ENCODE measurements at regions not wholly inside any gene's neighbourhood (a gene's known extent, or its start where the extent isn't known, plus 50 kb on each side); places are given as distances from the start of the nearest gene placed in this dataset.
"Not testable (repeated sequence)": the region's sequence is repeated elsewhere in the genome, so short reads cannot be mapped to it uniquely, and the experiment has no call there.

DNA sequence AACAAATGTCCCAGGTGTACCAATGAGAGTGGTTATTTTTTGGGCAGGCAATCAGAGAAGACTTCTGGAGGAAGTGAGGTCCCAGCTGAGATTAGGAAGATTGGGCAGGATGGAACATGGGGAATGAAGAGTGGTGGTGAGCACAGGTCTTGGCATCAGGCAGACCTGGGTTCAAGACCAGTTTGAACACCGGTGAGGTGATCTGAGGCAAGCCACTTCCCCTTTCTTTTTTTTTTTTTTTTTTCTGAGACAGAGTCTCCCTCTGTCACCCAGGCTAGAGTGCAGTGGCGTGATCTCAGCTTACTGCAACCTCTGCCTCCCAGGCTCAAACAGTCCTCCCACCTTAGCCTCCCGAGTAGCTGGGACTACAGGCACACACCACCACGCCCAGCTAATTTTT lies 134.4 kb downstream of the PHETA1 start:
- H3K4me3 Mint-ChIP-seq; H3K4me1 Mint-ChIP-seq (ENCODE audit: low read depth in 2 of 2); H3K36me3 Mint-ChIP-seq; DNase-seq (ENCODE audit: low spot score); H3K9me3 Mint-ChIP-seq; H3K27ac Mint-ChIP-seq; ATAC-seq: not testable (repeated sequence)
- peaks cover 12 to 30% of the 10 kb centered on the region in 2 donors for H3K27me3 Mint-ChIP-seq

DNA sequence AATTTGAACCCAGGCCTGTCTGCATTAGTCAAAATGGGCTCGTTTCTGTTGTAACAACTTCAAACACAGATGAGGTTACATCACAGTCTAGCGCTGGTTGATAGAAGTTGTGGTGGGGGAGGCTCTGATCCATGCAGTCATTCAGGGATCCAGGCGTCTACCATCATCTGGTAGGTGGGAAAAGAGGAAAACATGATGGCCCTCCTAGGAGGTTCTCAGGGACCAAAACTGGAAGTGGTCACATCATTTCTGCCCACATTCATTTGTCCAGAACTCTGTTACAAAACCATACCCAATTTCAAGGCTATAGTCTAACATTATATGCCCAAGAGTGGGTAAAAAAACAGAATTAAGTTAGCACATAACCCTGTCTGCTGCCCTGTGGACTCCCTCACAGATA lies 135.1 kb downstream of the PHETA1 start:
- no peak overlapping the region for H3K4me3 Mint-ChIP-seq
- no peaks in the 10 kb centered on the region for H3K9me3 Mint-ChIP-seq
- no peaks in the 10 kb centered on the region for H3K36me3 Mint-ChIP-seq
- no peak for DNase-seq (ENCODE audit: low spot score)
- peaks cover 12 to 30% of the 10 kb centered on the region in 2 donors for H3K27me3 Mint-ChIP-seq
- ATAC-seq: no peak
- no peaks in the 10 kb centered on the region for H3K4me1 Mint-ChIP-seq (ENCODE audit: low read depth in 2 of 2)
- no peak overlapping the region for H3K27ac Mint-ChIP-seq

DNA sequence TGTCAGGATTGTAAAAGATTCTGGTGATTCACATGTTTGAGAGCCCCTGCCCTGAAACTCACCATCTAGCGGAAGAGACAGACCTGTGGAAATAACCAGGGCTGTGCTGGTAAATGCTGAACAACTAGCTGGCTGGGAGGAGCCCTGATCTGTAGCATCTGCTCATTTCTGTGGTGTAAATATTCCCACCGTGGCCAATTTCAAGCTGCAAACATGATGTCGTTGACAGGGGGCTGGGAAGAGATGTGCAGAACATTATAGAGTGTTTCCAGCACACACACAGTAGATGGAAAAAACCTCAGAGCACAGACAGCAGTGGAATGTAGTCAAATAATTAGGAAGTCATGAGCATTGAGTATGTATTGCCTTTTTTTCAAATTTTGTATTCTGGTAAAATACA lies 138.2 kb downstream of the PHETA1 start:
- ATAC-seq: no peak
- no peak for DNase-seq (ENCODE audit: low spot score)
- no peaks in the 10 kb centered on the region for H3K4me1 Mint-ChIP-seq (ENCODE audit: low read depth in 2 of 2)
- H3K9me3 Mint-ChIP-seq: no peaks in the 10 kb centered on the region
- peaks cover 7 to 20% of the 10 kb centered on the region in 2 donors for H3K27me3 Mint-ChIP-seq
- H3K27ac Mint-ChIP-seq: no peak overlapping the region
- no peak overlapping the region for H3K4me3 Mint-ChIP-seq
- H3K36me3 Mint-ChIP-seq: no peaks in the 10 kb centered on the region

DNA sequence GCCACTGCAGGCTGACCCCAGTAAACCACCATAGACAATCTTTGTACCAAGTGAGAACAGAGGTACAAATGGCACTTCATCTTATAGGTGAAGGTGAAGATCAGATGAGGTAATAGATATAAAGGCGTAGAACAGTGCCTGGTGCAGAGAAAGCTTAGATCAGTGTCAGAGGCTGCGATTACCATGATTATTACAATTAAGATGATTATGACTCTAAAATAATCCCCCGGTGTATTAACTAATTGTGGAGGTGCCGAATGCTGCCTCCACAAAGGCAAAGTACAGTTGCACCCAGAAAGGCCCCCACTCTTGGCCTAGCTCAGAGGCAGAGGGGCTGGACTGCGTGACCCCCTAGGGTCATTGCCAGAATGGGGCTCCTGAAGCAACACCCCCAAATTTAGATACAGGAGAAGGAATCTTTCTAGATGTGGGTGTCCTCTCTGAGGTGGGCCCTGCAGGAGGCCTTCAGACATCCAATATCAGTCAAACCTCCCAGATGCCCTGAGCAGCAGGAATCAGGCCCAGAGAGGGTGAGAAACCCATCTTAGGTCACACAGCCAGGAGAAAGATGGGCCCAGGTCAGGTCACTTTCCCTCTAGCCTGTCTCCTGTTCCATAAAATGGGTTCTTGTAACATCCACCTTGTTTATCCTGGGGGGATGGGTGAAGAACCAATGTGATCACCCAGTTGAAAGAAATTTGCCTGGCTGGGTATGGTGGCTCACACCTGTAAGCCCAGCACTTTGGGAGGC lies 139.8 kb downstream of the PHETA1 start:
- ATAC-seq: no peak
- Mint-ChIP-seq H3K36me3 (no peaks in the 10 kb centered on the region), H3K9me3 (no peaks in the 10 kb centered on the region), H3K4me3 (no peak overlapping the region), H3K27me3 (peaks cover 2 to 20% of the 10 kb centered on the region in 2 donors), H3K4me1 (ENCODE audit: low read depth in 2 of 2) (no peaks in the 10 kb centered on the region), H3K27ac (no peak overlapping the region)
- DNase-seq (ENCODE audit: low spot score): no peak

DNA sequence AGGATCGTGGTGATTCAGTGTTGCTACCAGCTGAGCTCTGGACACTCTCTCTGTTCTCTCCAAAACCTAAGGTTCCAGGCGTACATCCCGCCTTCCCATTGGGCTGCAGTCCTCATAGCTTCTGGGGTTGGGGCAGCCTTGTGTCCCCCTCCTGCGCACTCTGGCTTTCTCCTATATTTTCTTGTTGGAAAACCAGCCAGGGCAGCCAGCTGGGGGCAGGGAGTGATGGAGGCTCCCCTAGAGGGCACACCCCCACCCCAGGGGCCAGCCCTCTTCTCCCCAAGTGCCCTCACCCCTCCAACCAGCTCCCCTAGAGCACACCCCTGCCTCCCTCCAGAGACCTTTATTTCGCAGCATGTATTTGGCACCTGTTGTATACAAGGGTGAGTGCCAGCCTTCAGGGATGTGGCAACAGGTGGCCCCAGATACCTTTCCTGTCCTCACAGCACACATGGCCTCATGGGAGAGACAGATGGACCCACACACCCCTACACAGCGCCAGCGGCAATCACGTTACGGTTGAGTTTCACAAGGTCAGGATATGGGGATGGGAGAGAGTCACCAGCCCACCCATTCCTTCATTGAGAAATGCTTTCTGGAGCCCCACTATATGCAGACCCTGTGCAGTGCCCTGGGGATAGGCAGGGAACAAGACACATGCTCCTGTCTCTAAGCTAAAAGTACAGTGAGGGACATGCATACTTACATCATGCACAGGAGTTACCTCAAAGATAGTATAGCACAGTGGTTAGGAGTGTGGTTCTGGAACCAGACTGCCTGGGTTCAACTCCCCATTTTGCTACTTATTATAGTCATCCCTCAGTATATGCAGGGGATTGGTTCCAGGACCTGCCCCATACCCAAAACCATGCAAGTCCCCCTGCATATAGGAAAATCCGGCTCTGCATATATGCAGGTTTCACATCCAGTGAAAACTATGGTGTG lies 141.1 kb downstream of the PHETA1 start:
- DNase-seq (ENCODE audit: low spot score) (no peak), ATAC-seq (no peak)
- H3K27ac Mint-ChIP-seq: no peak overlapping the region
- H3K4me3 Mint-ChIP-seq: no peak overlapping the region
- no peaks in the 10 kb centered on the region for H3K4me1 Mint-ChIP-seq (ENCODE audit: low read depth in 2 of 2)
- H3K36me3 Mint-ChIP-seq: no peaks in the 10 kb centered on the region
- peaks cover 2 to 17% of the 10 kb centered on the region in 2 donors for H3K27me3 Mint-ChIP-seq
- H3K9me3 Mint-ChIP-seq: no peaks in the 10 kb centered on the region

DNA sequence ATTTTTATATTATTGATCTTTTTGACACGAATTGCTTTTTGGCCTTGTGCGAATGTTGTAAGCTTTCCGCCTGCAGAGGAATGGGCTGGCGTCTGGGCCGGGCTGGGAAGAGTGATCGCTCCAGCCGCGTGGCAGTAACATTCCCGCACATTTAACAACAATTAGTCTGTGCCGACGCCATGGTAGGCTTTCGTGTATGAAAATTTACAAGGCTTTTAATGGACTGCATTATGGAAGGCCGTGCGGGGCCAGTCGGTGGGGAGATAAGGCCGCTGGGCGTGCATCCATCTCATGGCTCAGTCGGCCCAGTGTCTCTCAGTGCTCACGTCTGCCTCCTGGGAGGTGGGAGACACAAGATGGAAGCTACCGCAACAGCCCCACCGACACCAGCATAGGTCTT lies 142.2 kb downstream of the PHETA1 start:
- no peaks in the 10 kb centered on the region for H3K36me3 Mint-ChIP-seq
- H3K27ac Mint-ChIP-seq: no peak overlapping the region
- H3K4me1 Mint-ChIP-seq (ENCODE audit: low read depth in 2 of 2): no peaks in the 10 kb centered on the region
- DNase-seq (ENCODE audit: low spot score): no peak
- no peaks in the 10 kb centered on the region for H3K9me3 Mint-ChIP-seq
- no peak for ATAC-seq
- H3K4me3 Mint-ChIP-seq: no peak overlapping the region
- H3K27me3 Mint-ChIP-seq: peaks cover 2 to 17% of the 10 kb centered on the region in 2 donors

DNA sequence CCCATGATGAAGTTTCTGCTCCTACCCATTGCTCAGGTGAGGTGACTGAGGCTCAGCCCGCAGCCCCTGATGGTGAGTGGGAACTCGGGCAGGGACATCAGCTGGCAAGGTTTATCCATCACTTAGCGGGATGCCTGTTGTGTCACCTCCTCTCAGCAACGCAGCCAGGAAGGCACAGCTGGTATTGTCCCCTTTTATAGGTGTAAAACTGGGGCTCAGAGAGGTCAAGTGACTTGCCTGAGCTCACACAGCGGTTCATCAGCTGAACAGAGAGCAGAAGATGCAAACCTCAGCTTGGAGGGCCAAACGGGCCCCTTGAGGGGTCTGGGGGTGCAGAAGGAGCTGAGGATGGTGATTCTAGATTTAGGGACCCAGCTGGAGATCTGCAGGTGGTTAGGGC lies 143.6 kb downstream of the PHETA1 start:
- H3K9me3 Mint-ChIP-seq: no peaks in the 10 kb centered on the region
- H3K4me1 Mint-ChIP-seq (ENCODE audit: low read depth in 2 of 2): no peaks in the 10 kb centered on the region
- no peak overlapping the region for H3K27ac Mint-ChIP-seq
- no peaks in the 10 kb centered on the region for H3K36me3 Mint-ChIP-seq
- peaks cover 2 to 10% of the 10 kb centered on the region in 2 donors for H3K27me3 Mint-ChIP-seq
- ATAC-seq: no peak
- DNase-seq (ENCODE audit: low spot score): no peak
- H3K4me3 Mint-ChIP-seq: no peak overlapping the region

DNA sequence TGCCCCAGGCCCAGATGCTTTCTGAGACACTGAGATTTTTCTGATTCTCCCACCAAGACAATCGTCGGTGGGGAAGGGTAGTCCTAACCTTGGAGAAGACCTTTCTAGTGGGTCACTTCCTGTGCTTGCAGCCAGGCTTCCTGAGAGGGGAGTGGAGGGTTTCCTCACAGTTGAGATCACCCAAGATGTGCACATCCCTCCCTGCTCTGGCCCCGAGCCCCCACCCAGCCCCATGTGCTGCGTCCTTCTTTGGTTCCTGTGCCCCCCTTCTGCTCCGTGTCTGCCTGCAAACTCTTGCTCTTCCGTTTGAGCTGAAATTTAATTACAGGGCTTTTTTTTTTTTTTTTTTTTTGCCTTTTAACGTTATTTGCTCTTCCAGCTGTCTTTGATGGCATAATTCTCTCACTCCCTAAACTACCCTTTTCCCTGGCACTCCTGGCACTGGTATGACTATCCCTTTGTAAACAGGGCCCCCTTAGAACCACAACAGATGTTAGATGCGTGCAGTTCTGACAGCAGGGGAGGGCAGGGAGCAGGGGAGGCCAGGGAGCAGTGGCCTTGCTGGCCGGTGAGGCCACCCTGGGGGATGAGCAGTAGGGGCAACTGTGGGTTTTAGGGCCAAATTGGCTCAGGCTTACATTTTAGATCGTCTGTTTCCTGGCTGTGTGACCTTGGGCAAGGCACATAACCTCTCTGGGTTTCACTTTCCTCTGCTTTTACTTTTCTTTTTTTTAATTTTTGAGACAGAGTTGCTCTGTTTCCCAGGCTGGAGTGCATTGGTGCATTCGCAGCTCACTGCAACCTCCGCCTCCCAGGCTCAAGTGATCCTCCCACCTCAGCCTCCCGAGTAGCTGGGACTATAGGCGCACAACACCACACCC lies 144.5 kb downstream of the PHETA1 start:
- Mint-ChIP-seq H3K27me3 (peaks cover 4 to 8% of the 10 kb centered on the region in 2 donors), H3K36me3 (no peaks in the 10 kb centered on the region), H3K4me3 (no peak overlapping the region), H3K27ac (no peak overlapping the region), H3K9me3 (no peaks in the 10 kb centered on the region), H3K4me1 (ENCODE audit: low read depth in 2 of 2) (no peaks in the 10 kb centered on the region)
- ATAC-seq (no peak), DNase-seq (ENCODE audit: low spot score) (no peak)

DNA sequence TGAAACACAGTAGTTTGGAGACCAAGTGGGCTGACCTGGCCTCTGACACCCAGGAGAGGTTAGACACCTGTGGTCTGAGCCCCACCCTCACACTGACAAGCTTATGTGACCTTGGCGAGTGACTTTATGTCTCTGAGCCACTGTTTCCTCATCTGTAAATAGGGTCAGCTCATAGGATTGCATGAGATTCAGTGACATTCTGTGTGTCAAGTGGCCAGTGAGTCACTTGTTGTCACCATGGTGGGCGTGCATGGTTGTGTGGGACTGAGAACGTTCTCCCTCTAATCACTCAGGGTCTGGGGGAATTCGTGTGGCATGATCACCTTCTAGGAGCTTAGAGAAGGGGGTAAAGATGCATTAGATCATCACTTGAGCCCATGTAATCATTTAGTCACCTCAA lies 146.4 kb downstream of the PHETA1 start:
- no peaks in the 10 kb centered on the region for H3K36me3 Mint-ChIP-seq
- DNase-seq (ENCODE audit: low spot score) (no peak), ATAC-seq (no peak)
- peaks cover 5 to 8% of the 10 kb centered on the region in 2 donors for H3K27me3 Mint-ChIP-seq
- H3K4me3 Mint-ChIP-seq: no peak overlapping the region
- H3K27ac Mint-ChIP-seq: no peak overlapping the region
- no peaks in the 10 kb centered on the region for H3K4me1 Mint-ChIP-seq (ENCODE audit: low read depth in 2 of 2)
- H3K9me3 Mint-ChIP-seq: no peaks in the 10 kb centered on the region

DNA sequence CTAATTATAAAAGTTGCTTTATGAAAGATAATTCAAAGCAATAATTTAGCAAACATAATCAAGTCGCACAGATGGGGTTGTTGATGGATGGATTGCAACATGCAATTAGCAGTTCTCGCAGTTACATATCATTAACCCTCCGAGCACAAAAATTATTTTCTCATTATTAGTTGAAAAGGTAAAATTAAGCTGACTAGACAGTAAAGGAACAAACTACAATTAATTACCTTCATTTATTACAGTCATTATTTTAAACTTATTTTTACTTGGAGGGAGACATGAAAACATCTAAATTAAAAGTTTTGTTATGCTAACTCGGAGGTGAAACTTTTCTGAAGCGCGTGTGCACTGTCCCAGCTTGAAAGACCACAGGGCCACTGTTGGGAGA lies 146.9 kb downstream of the PHETA1 start:
- Mint-ChIP-seq H3K36me3 (no peaks in the 10 kb centered on the region), H3K27ac (no peak overlapping the region), H3K27me3 (peaks cover 6 to 8% of the 10 kb centered on the region in 2 donors), H3K9me3 (no peaks in the 10 kb centered on the region), H3K4me1 (ENCODE audit: low read depth in 2 of 2) (no peaks in the 10 kb centered on the region), H3K4me3 (no peak overlapping the region)
- no peak for ATAC-seq
- no peak for DNase-seq (ENCODE audit: low spot score)

DNA sequence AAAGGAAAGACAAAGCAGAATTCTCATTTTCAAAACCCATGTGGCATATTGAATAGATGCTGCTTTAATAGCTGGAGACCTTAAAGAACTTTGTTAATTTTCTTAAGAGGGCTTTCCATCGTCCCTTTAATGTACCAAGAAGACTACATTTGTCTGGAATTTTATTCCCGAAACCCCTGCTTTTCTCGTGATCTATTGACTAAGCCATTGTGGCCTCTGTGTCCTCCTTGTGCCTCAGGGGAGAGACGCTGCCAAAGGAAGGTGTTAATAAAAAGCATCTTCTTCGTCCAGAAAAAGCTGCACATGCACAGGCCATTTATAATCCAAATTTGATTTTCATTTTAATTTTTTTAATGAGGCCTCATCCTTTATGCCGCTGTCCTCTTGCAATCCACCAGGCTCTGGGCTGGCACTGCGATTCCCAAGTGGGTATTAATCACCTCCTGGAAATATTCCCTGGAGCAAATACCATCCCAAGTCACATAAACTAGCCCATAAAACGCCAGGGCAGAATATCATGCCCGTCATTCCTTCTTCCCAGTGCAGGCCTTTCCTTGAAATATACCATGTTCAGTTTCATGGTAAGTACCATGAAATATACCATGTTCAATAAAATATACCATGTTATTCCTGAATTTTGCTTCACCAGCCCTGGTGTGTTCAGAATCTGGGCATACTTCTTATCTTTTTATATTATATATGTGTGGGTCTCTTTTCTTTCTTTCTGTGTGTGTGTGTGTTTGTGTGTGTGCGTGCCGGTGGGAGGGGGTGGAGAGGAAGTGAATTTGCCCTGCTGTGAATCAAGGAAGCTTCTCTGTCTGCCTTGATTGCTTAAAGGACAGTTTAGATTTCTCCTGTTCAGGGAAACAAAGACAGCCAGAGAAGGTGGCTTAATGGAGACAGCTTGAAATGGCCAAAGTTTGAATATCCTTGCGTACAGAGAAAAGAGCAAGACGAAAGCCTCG lies 147.6 kb downstream of the PHETA1 start:
- no peaks in the 10 kb centered on the region for H3K36me3 Mint-ChIP-seq

DNA sequence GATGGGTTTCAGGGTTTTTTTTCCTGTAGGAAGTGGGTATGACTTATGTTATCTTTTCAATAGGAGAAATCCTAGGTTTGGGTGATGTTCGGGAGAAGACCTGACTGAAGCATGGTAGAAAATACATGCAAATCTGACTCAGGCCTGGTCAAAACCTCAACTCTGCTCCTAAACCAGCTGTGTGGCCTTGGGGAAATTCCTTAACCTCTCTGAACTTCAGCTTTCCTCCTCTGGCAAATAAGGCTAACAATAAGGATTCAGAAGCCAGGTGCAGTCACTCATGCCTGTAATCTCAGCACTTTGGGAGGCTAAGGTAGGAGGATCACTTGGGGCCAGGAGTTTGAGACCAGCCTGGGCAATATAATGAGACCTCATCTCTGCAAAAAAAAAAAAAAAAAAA lies 148.5 kb downstream of the PHETA1 start:
- Mint-ChIP-seq H3K27me3 (peaks cover 8 to 9% of the 10 kb centered on the region in 2 donors), H3K4me3 (no peak overlapping the region), H3K36me3 (no peaks in the 10 kb centered on the region), H3K27ac (no peak overlapping the region), H3K4me1 (ENCODE audit: low read depth in 2 of 2) (no peaks in the 10 kb centered on the region), H3K9me3 (no peaks in the 10 kb centered on the region)
- DNase-seq (ENCODE audit: low spot score) (no peak), ATAC-seq (no peak)

More for the DNA sequence above, 147.6 kb downstream of the PHETA1 start:
- Mint-ChIP-seq H3K27ac (no peak overlapping the region), H3K27me3 (peaks cover 8 to 9% of the 10 kb centered on the region in 2 donors), H3K4me1 (ENCODE audit: low read depth in 2 of 2) (no peaks in the 10 kb centered on the region), H3K9me3 (no peaks in the 10 kb centered on the region), H3K4me3 (no peak overlapping the region)
- DNase-seq (ENCODE audit: low spot score) (no peak), ATAC-seq (no peak)

DNA sequence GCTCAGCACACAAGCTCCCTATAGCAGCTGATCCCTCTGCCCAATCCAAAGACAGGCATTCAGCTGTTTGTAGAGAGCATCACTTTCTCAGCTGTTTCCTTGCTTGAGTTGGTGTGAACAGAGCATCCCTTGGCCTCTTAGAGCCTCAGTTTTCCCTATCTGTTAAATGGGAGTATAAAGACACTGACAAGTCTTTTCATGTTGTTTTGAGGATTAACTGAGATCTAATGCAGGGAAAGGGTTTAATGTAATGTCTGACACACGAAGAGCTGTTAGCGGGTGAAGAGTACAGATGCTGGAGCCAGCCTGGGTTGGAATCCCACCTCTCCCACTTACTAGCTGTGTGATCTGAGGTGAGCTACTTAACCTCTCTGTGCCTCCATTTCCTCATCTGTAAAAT lies 149.5 kb downstream of the PHETA1 start:
- no peak overlapping the region for H3K27ac Mint-ChIP-seq
- no peaks in the 10 kb centered on the region for H3K9me3 Mint-ChIP-seq
- H3K27me3 Mint-ChIP-seq: peaks cover 11 to 12% of the 10 kb centered on the region in 2 donors
- no peaks in the 10 kb centered on the region for H3K4me1 Mint-ChIP-seq (ENCODE audit: low read depth in 2 of 2)
- no peak for DNase-seq (ENCODE audit: low spot score)
- ATAC-seq: no peak
- no peaks in the 10 kb centered on the region for H3K36me3 Mint-ChIP-seq
- H3K4me3 Mint-ChIP-seq: no peak overlapping the region
